Activated T-helper 2 cell treated with anti-CD3 and anti-CD28 coated beads, Interferon-gamma antibody, Interleukin-2, Interleukin-4, amounts not matched to agents 10 μg/mL and 5 μg/mL and 100 μg/mL, durations not matched to agents 14 hours and 24 hours and 36 hours (primary cell): ENCODE measurements at regions not wholly inside any gene's neighbourhood (a gene's known extent, or its start where the extent isn't known, plus 50 kb on each side); places are given as distances from the start of the nearest gene placed in this dataset.
"Not testable (repeated sequence)": the region's sequence is repeated elsewhere in the genome, so short reads cannot be mapped to it uniquely, and the experiment has no call there.

Source experiments
- DNase-seq: peaks from one replicate; pipeline ENCODE4 v3.0.0; 2021; ENCODE audit warnings: low spot score
- H3K27ac Mint-ChIP-seq: one replicate; pipeline ENCODE4 v1.8.0; 2021; ENCODE audit warnings: mixed read lengths
- H3K27me3 Mint-ChIP-seq: one replicate; pipeline ENCODE4 v1.8.0; 2021; ENCODE audit warnings: low read depth, mixed read lengths
- H3K36me3 Mint-ChIP-seq: one replicate; pipeline ENCODE4 v1.8.0; 2021; ENCODE audit warnings: low read depth, mixed read lengths
- H3K4me1 Mint-ChIP-seq: one replicate; pipeline ENCODE4 v1.8.0; 2021; ENCODE audit warnings: low read depth, mixed read lengths
- H3K4me3 Mint-ChIP-seq: one replicate; pipeline ENCODE4 v1.8.0; 2021; ENCODE audit warnings: low read depth, mild to moderate bottlenecking, moderate library complexity, mixed read lengths
- H3K9me3 Mint-ChIP-seq: one replicate; pipeline ENCODE4 v1.8.0; 2021; ENCODE audit warnings: mixed read lengths
- intact Hi-C: fragments of 100-400 bp; cut with micrococcal nuclease; formaldehyde crosslinking; loops from one replicate; pipeline ENCODE4 v1.15.1; 2023

DNA sequence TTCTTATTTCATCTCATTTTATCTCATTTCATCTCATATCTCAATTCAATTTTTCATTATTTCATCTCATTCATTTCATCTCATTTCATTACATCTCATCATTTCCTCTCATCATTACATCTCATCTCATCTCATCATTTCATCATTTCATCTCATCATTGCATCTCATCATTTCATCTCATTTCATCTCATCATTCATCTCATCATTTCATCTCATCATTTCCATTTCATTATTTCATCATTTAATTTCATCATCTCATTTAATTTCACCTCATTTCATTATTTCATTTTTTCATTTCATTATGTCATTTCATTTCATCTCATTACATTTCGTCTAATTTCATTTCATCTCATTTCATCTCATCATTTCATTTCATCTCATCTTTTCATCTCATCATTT lies 2867.8 kb downstream of the RPIA start:
- intact Hi-C loops, H3K27ac Mint-ChIP-seq, H3K4me3 Mint-ChIP-seq, H3K27me3 Mint-ChIP-seq, DNase-seq, H3K4me1 Mint-ChIP-seq, H3K36me3 Mint-ChIP-seq: not testable (repeated sequence)
- H3K9me3 Mint-ChIP-seq, result peaks cover 29% of the 10 kb centered on the region

DNA sequence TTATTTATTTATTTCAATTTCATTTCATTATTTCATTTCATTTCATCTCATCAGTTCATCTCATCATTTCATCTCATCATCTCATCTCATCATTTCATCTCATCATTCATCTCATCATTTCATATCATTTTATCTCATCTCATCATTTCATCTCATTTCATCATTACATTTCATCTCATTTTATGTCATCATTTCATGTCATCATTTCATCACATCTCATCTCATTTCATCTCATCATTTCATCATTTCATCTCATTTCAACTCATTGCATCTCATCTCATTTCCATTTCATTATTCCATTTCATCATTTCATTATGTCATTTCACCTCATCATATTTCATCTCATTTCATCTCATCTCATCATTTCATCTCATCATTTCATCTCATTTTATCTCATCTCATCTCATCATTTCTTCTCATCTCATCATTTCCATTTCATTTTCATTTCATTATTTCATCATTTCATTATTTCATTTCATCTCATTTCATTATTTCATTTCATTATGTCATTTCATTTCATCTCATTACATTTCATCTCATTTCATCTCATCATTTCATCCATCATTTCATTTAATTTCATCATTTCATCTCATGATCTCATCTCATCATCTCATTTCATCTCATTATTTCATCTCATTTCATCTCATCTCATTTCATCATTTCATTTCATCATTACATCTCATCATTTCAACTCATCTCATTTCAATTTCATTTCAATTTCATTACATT lies 2868.6 kb downstream of the RPIA start:
- H3K36me3 Mint-ChIP-seq, H3K27ac Mint-ChIP-seq, H3K27me3 Mint-ChIP-seq, DNase-seq, intact Hi-C loops, H3K4me3 Mint-ChIP-seq, H3K4me1 Mint-ChIP-seq: not testable (repeated sequence)
- peaks cover 29% of the 10 kb centered on the region for H3K9me3 Mint-ChIP-seq

DNA sequence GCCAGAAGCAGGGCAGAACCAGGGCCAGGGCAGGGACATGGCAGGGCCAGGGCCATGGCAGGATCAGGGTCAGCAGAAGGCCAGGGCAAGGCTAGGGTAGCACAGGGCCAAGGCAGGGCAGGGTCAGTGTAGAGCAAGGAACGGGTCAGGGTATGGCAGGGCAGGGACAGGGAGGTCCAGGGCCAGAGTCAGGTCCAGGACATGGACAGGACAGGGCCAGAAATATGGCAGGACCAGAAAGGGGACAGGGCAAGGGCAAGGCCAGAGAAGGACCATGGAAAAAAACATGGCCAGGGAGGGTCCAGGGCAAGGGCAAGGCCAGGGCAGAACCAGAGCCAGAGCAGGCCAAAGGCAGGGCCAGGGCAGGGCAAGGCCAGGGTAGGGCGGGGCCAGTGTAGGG lies 2870.7 kb downstream of the RPIA start:
- H3K27ac Mint-ChIP-seq, intact Hi-C loops, H3K4me3 Mint-ChIP-seq: not testable (repeated sequence)

DNA sequence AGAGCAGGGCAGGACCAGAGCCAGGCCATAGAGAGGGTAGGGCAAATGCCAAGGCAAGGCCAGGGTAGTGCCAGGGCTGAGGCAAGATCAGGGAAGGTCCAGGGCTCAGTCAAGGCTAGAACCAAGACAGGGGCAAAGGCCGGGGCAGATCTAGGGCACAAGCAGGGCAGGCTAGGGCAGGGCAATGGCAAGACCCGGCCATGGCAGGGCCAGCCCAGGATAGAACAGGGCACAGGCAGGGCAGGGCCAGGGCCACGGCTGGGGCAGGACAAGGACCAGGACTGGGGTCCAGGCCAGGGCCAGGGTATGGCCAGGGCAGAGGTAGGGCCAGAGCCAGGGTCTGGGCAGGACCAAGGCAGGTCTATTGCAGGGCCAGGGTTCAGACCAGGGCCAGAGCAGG lies 2873.2 kb downstream of the RPIA start:
- H3K27ac Mint-ChIP-seq, H3K36me3 Mint-ChIP-seq, intact Hi-C loops, H3K27me3 Mint-ChIP-seq, H3K4me1 Mint-ChIP-seq, H3K4me3 Mint-ChIP-seq, DNase-seq: not testable (repeated sequence)
- peaks cover 13% of the 10 kb centered on the region for H3K9me3 Mint-ChIP-seq

More for the DNA sequence above, 2870.7 kb downstream of the RPIA start:
- H3K36me3 Mint-ChIP-seq, H3K4me1 Mint-ChIP-seq, DNase-seq, H3K27me3 Mint-ChIP-seq: not testable (repeated sequence)
- peaks cover 29% of the 10 kb centered on the region for H3K9me3 Mint-ChIP-seq

DNA sequence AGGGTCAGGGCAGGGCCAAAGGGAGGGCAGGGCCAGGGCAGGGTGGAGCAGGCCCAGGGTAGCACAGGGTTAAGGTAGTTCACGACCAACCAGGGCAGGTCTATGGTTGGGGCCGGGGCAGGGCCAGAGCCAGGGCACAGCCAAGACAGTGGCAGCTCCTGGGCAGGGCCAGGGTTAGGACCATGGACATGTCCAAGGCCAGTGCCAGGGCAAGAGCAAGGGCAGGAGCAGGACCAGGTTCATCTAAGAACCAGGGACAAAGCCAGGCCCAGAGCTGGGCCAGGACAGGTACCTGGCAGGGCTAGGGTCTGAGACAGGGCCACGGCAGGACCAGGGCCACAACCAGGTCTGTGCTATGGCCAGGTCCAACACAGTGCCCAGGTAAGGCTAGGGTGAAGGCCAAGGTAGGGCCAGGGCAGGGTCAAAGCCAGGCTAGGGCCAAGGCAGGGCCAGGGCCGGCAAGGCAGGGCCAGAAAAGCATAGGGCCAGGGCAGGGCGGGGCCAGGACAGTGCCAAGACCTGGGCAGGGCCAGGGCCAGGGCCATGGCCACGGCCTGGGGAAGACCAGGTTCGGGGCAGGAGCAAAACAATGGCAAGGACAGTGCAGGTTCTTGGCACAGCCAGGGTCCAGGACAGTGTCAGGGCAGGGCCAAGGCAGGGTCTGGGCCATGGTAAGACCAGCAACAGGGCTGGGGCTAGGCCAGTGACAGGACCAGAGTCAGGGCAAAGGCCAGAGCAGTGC lies 2874.4 kb downstream of the RPIA start:
- intact Hi-C loops, H3K4me3 Mint-ChIP-seq, H3K9me3 Mint-ChIP-seq, H3K27ac Mint-ChIP-seq, H3K4me1 Mint-ChIP-seq, H3K27me3 Mint-ChIP-seq, H3K36me3 Mint-ChIP-seq, DNase-seq: not testable (repeated sequence)

DNA sequence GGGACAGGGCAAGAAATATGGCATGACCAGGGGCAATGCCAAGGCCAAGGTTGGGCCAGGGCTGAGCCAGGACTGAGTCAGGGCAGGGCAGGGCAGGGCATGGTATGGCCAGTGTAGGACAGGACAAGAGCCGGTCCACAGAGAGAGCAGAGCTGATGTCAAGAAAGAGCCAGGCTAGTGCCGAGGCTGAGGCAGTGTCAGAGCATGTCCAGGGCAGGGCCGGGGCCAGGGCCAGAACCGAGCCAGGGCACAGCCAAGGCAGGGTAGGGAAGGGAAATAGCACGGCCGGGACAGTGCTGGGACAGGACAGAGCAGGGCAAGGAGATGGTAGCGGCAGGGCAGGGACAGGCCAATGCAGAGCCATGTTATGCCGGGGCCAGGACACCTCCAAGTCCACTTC lies 2875.1 kb downstream of the RPIA start:
- not testable (repeated sequence) for H3K36me3 Mint-ChIP-seq, H3K9me3 Mint-ChIP-seq, H3K4me3 Mint-ChIP-seq

DNA sequence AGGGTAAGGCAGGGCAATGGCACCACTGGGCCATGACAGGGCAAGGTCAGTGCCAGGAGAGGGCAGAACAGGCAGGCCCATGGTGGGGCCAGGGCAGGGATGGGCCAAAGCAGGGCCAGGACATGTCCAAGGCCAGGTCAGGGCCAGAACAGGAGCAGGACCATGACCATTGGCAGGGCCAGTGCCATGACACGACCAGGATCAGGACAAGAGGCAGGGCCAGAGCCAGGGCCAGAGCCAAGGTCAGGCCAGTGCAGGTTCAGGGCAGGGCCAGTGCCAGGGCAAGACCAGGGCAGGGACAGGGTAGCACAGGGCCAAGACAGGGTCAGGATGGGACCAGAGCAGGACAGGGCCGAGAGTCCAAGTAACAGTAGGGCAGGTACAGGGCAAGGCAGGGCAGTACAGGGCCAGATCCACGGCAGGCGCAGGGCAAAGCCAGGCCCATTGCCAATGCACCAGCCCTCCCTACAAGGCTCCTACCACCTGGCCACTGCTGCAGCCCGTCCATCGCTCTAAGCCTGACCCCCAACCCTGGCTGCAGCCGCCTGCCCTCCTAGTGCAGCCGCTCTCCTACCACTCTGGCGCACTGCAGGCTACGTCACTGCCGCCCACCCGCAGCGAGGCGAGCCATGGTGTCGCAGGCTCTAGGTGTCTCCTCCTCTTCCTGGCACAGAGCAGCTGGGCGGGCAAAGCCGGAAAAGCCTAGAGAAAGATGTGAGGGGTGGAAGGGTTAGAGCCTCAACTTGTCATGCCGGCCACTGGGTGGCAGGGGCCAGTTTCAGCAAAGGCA lies 2876.3 kb downstream of the RPIA start:
- DNase-seq, H3K9me3 Mint-ChIP-seq, H3K27ac Mint-ChIP-seq, H3K36me3 Mint-ChIP-seq, H3K4me3 Mint-ChIP-seq, H3K4me1 Mint-ChIP-seq, H3K27me3 Mint-ChIP-seq, intact Hi-C loops: not testable (repeated sequence)

More for the DNA sequence above, 2875.1 kb downstream of the RPIA start:
- H3K4me1 Mint-ChIP-seq, DNase-seq, H3K27me3 Mint-ChIP-seq, H3K27ac Mint-ChIP-seq, intact Hi-C loops: not testable (repeated sequence)

DNA sequence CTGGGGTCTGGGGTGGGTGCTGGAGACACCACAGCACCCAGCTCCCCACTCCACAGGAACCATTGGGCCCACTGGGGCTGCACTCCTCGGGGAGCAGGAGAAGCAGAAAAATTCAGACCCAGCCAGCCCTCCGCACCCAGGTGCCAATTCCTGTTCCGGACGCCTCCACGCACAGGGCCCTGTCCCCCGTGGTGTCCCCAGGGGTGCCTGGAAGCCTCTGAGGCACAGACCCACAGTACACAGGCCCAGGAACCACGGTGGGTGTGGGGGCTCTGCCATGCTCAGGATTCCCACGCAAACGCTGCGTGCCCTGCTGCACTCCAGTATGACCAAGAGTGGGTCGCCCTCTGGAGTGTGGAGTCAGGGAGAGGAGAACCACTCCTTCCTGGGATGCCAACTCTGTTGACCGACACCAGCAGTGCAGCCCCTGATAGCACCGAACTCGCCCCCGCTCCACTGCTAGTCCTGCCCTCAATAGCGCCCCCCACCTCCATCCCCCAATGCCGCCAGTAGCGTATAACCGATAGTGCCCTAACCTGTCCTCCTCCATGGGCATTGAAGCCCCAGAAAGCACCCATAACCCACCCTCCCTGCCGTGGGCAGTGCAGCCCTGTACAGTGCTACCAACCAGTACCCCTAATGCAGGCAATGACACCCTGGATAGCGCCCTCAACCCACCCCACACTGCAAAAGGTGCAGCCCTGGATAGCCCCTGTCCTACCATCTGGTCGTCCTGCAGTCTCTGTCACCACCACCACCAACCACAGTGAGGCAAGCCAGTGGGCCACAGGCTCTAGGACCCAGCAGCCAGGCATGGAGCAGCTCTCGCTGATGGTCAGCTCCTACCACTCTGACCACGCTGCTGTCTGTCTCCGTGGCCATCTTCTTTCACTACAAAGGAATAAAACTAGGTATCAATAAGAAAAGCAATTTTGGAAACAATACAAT lies 2877.2 kb downstream of the RPIA start:
- H3K27me3 Mint-ChIP-seq, intact Hi-C loops, H3K4me3 Mint-ChIP-seq, H3K9me3 Mint-ChIP-seq, DNase-seq, H3K4me1 Mint-ChIP-seq, H3K27ac Mint-ChIP-seq, H3K36me3 Mint-ChIP-seq: not testable (repeated sequence)

DNA sequence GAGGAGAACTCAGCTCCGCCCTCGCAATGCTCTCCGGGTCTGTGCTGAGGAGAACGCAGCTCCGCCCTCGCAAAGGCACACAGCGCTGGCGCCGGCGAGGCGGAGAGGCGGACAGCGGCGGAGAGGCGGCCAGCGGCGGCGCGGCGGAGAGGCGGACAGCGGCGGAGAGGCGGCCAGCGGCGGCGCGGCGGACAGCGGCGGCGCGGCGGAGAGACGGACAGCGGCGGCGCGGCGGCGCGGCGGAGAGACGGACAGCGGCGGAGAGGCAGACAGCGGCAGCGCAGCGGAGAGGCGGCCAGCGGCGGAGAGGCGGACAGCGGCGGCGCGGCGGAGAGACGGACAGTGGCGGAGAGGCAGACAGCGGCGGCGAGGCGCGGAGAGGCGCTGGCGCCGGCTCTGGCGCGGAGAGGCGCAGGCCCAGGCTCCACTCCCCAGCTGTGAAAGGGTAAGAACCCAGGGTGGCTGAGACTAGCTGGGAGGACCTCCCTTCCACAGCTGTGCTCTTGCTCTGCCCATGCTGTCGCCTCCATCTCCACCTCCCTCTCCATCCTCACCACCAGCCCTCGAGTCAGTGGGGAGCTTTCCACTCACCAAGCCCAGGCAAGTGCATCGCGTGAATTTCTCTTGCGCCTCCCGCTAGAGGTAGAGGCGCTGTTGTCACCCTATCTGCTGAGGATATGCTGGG lies 2879.9 kb downstream of the RPIA start:
- H3K9me3 Mint-ChIP-seq, DNase-seq, H3K4me1 Mint-ChIP-seq, H3K27me3 Mint-ChIP-seq, H3K36me3 Mint-ChIP-seq, H3K27ac Mint-ChIP-seq, intact Hi-C loops, H3K4me3 Mint-ChIP-seq: not testable (repeated sequence)

DNA sequence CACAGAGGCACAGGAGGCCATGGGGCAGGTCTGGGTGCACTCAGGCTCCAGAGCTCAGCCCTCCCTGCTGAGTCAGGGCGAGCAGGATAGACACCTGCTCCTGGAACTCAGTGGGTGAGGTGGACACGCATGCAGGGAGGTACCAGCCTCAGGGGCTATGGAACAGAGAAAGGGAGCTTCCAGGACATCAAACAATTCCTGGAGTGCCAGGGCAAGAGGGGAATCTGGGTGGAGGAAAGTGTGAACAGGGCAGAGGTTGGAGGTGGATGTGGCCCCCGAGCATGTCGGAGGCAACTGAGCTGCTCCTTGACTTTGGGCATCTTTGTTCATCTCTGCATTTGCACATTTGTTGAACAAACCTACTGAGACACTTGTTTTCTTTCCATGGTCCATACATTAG lies 2881.5 kb downstream of the RPIA start:
- intact Hi-C loops, H3K4me3 Mint-ChIP-seq, H3K36me3 Mint-ChIP-seq, H3K27me3 Mint-ChIP-seq, H3K27ac Mint-ChIP-seq, H3K4me1 Mint-ChIP-seq, H3K9me3 Mint-ChIP-seq, DNase-seq: not testable (repeated sequence)

DNA sequence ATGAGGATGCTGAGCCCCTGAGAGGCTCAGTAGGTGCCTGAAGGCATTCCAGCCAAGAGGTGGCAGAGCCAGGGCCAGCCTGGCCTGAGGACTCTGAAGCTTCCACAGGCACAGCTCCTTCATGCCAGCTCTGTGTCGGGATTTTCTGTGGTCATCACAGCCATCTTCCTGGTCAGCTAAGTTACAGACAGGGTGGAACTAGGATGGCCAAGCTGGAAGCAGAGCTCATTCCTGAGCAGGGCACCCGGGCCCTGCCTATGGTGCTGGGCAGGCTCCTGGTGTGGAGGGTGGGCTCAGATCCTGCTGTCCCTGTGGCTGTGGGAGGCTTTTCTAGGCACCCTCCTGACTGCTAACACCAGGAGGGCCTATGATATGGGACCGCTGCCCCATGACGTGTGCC lies 2882.3 kb downstream of the RPIA start:
- H3K9me3 Mint-ChIP-seq, H3K4me1 Mint-ChIP-seq, H3K4me3 Mint-ChIP-seq, intact Hi-C loops, H3K36me3 Mint-ChIP-seq, DNase-seq, H3K27me3 Mint-ChIP-seq, H3K27ac Mint-ChIP-seq: not testable (repeated sequence)

DNA sequence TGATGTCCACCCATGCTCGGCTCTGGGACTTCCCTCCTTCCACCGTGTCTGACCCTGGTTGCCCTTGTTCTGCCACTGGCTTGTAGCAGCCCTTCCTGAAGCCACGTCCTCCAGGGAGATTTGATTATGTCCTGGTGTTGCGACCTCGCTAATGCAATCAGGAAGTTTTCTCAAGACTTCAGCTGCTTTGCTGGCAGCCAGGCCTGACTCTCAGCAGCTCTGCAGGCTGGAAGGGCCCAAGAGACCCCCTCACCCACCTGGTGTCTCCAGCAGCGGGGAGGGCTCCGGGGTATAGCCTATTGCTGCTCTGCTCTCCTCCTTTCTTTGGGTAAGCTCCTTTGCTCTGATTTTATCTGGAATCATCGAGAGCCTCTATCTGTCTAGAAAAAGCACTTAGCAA lies 2882.8 kb downstream of the RPIA start:
- H3K9me3 Mint-ChIP-seq, DNase-seq, intact Hi-C loops: not testable (repeated sequence)

More for the DNA sequence above, 2882.8 kb downstream of the RPIA start:
- H3K36me3 Mint-ChIP-seq, H3K27me3 Mint-ChIP-seq, H3K4me3 Mint-ChIP-seq, H3K4me1 Mint-ChIP-seq, H3K27ac Mint-ChIP-seq: not testable (repeated sequence)
